H1 (cell line): ENCODE measurements at regions not wholly inside any gene's neighbourhood (a gene's known extent, or its start where the extent isn't known, plus 50 kb on each side); places are given as distances from the start of the nearest gene placed in this dataset.

Experiments
- CHD1 ChIP-seq: IDR thresholded peaks from 2 replicates; pipeline ENCODE4 v1.6.1; 2012; ENCODE audit warnings: low read depth, low read length, improper control_type of control experiment
- EZH2 ChIP-seq: fragments of 200-600 bp; sonication (generic); IDR thresholded peaks from 2 replicates; pipeline ENCODE4 v1.7.1; 2012; ENCODE audit warnings: low read depth, mild to moderate bottlenecking, moderate library complexity, low read length, inconsistent platforms; ENCODE audit not compliant: severe bottlenecking
- JUN ChIP-seq: IDR thresholded peaks from 2 replicates; pipeline ENCODE4 v1.6.1; 2011; ENCODE audit warnings: low read depth, mild to moderate bottlenecking, improper control_type of control experiment, low read length
- KDM1A ChIP-seq: fragments of 200-600, 300-600 bp; sonication (generic); IDR thresholded peaks from 2 replicates; pipeline ENCODE4 v1.7.1; 2016; ENCODE audit warnings: mild to moderate bottlenecking, low read length, borderline replicate concordance
- POLR2A ChIP-seq, 2 experiments: IDR thresholded peaks; 1 replicate in 1 of 2; 2 replicates in 1 of 2; pipeline ENCODE4 v1.6.1; 2011; ENCODE audit warnings: low read depth in 2 of 2, low read length in 2 of 2, mild to moderate bottlenecking in 2 of 2; ENCODE audit errors: control extremely low read depth in 1 of 2
- RAD21 ChIP-seq, 2 experiments: IDR thresholded peaks in 1 of 2; conservative IDR thresholded peaks in 1 of 2; 2 replicates each; pipeline ENCODE4 v1.6.1; 2011; ENCODE audit warnings: low read depth in 2 of 2, low read length in 2 of 2, improper control_type of control experiment in 1 of 2, inconsistent platforms in 1 of 2, mild to moderate bottlenecking in 1 of 2, moderate library complexity in 1 of 2
- SP2 ChIP-seq: IDR thresholded peaks from 2 replicates; pipeline ENCODE4 v1.6.1; 2012; ENCODE audit warnings: mild to moderate bottlenecking, low read length, inconsistent platforms
- SRF ChIP-seq: IDR thresholded peaks from 2 replicates; pipeline ENCODE4 v1.6.1; 2011; ENCODE audit warnings: mild to moderate bottlenecking, low read depth, low read length, moderate library complexity
- TAF1 ChIP-seq: IDR thresholded peaks from 2 replicates; pipeline ENCODE4 v1.6.1; 2011; ENCODE audit warnings: mild to moderate bottlenecking, low read depth, low read length
- TCF12 ChIP-seq: IDR thresholded peaks from 2 replicates; pipeline ENCODE4 v1.6.1; 2011; ENCODE audit warnings: low read depth, mild to moderate bottlenecking, low read length
- YY1 ChIP-seq: IDR thresholded peaks from 2 replicates; pipeline ENCODE4 v1.6.1; 2011; ENCODE audit warnings: low read depth, mild to moderate bottlenecking, low read length
- ZNF274 ChIP-seq: IDR thresholded peaks from 2 replicates; pipeline ENCODE4 v1.7.0; 2012; ENCODE audit warnings: low read length, borderline replicate concordance; ENCODE audit errors: extremely low read depth
- TF ChIP-seq, protein P1 (sequence below): IDR thresholded peaks from 2 replicates; pipeline ENCODE4 v1.6.1; 2011; ENCODE audit warnings: low read depth, mild to moderate bottlenecking, low read length; ENCODE audit not compliant: insufficient read depth
- TF ChIP-seq, protein P2 (sequence below), 3 experiments: IDR thresholded peaks; 1 replicate in 2 of 3; 2 replicates in 1 of 3; pipeline versions ENCODE4 v1.5.1 to v1.6.1; 2011; ENCODE audit warnings: low read length in 3 of 3, mild to moderate bottlenecking in 3 of 3, inconsistent platforms in 2 of 3, low read depth in 1 of 3, moderate library complexity in 1 of 3; ENCODE audit not compliant: insufficient read depth in 1 of 3; ENCODE audit errors: control extremely low read depth in 1 of 3

DNA sequence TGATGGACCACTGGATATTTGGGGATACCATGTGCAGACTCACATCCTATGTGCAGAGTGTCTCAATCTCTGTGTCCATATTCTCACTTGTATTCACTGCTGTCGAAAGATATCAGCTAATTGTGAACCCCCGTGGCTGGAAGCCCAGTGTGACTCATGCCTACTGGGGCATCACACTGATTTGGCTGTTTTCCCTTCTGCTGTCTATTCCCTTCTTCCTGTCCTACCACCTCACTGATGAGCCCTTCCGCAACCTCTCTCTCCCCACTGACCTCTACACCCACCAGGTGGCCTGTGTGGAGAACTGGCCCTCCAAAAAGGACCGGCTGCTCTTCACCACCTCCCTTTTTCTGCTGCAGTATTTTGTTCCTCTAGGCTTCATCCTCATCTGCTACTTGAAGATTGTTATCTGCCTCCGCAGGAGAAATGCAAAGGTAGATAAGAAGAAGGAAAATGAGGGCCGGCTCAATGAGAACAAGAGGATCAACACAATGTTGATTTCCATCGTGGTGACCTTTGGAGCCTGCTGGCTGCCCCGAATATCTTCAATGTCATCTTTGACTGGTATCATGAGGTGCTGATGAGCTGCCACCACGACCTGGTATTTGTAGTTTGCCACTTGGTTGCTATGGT, 54.5 kb upstream of the HNRNPA0 start:
- TF ChIP-seq JUN = no peak
- TF ChIP-seq, protein P1, sequence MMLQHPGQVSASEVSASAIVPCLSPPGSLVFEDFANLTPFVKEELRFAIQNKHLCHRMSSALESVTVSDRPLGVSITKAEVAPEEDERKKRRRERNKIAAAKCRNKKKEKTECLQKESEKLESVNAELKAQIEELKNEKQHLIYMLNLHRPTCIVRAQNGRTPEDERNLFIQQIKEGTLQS = no peak
- TF ChIP-seq, protein P2, sequence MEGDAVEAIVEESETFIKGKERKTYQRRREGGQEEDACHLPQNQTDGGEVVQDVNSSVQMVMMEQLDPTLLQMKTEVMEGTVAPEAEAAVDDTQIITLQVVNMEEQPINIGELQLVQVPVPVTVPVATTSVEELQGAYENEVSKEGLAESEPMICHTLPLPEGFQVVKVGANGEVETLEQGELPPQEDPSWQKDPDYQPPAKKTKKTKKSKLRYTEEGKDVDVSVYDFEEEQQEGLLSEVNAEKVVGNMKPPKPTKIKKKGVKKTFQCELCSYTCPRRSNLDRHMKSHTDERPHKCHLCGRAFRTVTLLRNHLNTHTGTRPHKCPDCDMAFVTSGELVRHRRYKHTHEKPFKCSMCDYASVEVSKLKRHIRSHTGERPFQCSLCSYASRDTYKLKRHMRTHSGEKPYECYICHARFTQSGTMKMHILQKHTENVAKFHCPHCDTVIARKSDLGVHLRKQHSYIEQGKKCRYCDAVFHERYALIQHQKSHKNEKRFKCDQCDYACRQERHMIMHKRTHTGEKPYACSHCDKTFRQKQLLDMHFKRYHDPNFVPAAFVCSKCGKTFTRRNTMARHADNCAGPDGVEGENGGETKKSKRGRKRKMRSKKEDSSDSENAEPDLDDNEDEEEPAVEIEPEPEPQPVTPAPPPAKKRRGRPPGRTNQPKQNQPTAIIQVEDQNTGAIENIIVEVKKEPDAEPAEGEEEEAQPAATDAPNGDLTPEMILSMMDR (IDR thresholded peaks at IDR 0.05; ENCODE audit: control extremely low read depth in 1 of 3, insufficient read depth in 1 of 3, low read depth in 1 of 3, low read length in 3 of 3) = no peak
- TF ChIP-seq YY1 = no peak
- TF ChIP-seq ZNF274 = no peak
- no peak for TF ChIP-seq RAD21 (IDR thresholded peaks at IDR 0.05 in 1 of 2, conservative IDR thresholded peaks at IDR 0.05 in 1 of 2; ENCODE audit: low read depth in 2 of 2, low read length in 2 of 2)
- no peak for TF ChIP-seq TAF1
- TF ChIP-seq KDM1A = no peak
- TF ChIP-seq POLR2A (IDR thresholded peaks at IDR 0.05; ENCODE audit: control extremely low read depth in 1 of 2, low read depth in 2 of 2, low read length in 2 of 2) = no peak
- no peak for TF ChIP-seq SP2
- TF ChIP-seq SRF = no peak
- no peak for TF ChIP-seq TCF12
- no peak for TF ChIP-seq CHD1
- no peak for TF ChIP-seq EZH2
